ENCODE measurements at regions not wholly inside any gene's neighbourhood (a gene's known extent, or its start where the extent isn't known, plus 50 kb on each side); places are given as distances from the start of the nearest gene placed in this dataset.

DNA sequence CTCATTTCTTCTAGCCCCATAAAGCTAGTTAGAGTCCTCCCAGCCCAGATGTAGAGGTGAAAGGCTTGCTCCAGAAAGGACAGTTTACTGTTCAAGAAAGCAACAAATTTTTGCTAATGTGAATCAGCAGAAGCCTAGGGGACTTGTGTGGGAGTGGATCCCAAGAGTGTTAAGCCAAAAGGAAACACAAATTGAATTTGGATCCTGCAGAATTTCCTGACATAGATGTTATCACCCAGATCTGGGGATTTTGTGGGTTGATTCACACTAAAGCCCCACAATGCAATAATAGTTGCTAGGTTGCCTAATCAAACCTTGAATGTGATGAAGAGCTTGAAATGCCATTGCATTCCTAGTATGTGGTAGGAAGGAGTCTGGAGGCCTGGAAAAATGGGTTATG is 135.2 kb upstream of the HS3ST3A1 start:
- DNase-seq (ENCODE audit: low read depth): peak; percentile 79

DNA sequence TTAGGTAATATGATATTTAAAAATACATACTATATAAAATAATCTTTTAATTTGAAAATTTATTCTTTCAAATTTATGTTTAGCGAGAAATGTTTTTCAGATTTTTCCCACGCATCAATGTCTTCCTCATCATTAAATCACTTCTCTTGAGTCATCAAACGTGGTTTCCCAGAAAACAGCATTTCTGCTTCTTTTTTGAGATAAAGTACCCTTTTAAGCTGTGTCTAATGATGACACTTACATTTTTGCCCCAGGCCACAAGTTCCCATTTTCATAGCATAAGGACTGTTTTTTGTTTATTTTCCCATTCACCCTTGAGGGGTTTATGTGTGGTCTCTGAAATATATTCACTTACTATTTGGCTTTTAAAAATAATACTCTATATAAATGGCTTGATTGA is 139.0 kb upstream of the HS3ST3A1 start:
- DNase-seq (ENCODE audit: low read depth): peak; percentile 45

DNA sequence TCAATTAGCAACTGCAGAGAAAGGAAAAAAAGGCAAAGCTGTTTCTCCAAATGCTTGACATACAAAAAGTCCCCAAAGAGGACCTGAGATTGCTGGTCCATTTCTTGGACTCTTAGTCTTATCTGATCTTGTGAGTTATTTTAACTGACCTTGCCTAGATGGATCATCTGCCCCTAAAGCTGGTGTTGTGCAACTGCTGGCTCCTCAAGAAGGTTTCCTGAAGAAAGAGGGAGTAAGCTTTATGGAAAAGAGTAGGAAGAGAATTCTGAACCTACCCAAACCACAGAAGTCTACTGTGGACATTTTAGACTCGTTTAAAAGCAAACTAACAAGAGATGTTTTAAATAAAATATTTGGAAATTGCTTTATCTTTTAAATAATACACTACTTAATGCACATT is 140.0 kb upstream of the HS3ST3A1 start:
- no peak for DNase-seq (ENCODE audit: low read depth)

DNA sequence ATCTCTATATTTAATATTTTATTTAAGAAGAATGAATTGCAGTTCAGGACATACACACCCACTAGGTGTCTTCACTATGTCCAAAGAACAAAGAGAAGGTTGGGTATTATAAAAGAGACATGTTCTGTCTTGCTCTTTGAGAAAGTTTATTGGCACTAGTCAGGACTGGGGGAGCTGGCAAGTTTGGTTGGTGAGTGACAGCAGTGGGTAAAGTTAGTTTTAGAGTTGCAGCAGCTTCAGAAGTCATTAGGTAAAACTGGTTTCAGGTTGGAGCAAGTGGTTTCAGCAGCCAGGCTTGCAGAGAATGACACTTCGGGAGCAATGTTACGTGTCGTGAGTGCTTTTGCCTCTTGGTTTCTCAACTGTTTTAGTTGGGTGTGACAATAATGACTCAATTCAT is 142.2 kb upstream of the HS3ST3A1 start:
- no peak for DNase-seq (ENCODE audit: low read depth)

DNA sequence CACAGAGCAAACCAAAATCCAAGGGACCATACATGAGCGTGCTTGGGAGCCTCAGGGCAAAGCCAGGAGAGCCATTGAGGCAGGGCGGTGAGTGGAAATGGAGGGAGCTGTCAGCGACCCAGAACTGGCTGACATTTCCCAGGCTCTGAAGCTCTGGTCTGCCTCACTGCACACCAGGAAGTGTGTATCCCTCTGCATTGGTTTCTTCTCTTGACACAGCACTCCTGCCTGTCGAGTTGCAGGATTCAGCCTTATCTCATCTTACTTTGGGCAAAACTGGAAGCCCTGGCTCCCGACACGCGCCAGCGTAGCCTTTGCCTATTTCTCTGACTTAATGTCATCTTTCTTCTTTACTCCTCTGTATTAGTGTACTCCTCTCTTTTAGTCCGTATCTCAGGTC is 144.7 kb upstream of the HS3ST3A1 start:
- no peak for DNase-seq (ENCODE audit: low read depth)

DNA sequence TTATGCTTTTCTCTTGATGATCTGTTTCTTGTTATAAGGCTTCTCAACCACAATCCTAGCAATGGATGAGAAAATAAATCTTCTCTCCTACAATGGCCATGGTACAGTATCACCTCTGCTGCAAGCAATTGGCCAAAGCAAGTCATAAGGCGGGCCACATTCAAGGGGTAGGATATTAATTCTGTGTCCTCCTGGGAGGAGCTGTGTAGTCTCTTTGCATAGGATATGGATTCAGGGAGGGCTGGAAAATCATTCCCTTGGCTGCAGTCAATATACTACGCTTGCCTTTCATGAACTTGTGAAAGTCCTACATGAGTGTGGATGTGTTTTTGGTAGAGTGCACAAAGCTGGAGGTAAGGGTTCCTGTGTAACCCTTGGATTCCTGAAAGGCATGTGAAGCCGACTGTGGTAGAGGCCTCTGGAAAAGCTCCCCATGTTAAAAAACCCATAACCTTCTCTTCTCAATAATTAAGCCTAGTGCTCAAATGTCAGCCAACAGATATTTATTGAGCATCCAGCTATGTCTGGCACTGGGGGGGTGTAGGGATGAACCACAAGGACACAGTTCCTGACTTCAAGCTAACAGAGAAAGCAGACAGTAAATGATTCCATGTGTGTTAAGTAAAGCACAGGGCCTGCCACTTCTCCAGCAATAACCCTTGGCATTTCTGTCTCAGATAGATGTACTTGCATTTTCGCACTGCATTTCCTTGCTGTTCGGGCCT is 147.6 kb upstream of the HS3ST3A1 start:
- no peak for DNase-seq (ENCODE audit: low read depth)

DNA sequence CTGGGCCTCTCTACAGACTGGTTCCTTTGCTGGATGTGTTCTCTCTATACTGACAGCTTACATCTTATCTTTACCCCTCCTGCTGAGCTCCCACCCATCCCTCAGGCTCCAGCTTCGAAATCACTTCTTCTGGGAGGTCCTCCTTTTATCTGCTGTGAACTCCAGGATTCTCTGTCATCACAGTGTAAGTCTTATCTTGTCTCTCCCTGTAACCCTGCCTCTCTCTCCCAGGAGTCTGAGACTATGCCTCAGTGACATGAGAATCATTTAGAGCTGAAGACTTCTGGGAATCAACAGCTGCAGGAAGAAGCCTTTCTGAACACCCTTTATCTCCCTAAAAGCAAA is 148.1 kb upstream of the HS3ST3A1 start:
- no peak for DNase-seq (ENCODE audit: low read depth)

DNA sequence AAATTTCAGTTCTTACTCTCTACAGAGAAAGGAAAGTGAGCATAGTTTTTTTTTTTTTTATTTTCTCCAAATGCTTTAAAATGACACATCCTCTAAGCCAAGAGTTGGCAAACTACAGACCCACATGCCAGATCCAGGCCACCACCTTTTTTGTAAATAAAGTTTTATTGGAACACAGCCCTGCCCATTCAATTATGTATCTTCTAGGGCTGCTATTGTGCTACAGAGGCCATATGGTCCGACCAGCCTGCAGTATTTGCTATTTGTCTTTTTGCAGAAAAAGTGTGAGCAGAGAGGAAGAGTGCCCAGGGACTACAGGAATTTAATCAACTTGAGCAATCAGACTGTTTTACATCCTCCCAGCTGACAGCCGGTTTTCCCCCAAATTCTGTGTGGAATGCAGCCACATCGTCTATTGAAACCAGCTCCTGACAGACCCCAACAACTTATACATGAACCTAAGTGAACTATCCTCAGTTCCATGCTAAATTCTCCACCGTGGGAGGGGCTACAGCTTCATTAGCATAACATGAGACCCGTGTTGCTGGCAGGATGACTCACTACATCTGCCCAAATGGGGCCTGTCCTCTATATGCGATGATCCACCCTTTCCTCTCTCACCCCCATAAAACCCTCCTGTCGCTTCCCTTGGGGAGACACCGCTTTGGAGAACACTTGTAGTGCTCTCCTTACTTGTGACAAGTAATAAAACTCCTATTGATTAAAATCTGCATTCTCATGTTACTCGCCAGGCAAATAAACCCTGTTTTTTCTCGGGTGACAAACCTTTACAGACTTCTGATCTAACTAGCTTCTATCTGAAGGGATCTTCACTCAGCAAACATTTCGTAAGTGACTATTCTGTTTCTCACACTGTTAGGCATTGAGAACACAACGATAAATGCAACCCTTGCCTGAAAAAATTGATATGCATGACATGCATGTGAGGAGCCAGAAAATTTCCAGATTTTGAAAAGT is 149.4 kb upstream of the HS3ST3A1 start:
- DNase-seq (ENCODE audit: low read depth): peak; percentile 64

DNA sequence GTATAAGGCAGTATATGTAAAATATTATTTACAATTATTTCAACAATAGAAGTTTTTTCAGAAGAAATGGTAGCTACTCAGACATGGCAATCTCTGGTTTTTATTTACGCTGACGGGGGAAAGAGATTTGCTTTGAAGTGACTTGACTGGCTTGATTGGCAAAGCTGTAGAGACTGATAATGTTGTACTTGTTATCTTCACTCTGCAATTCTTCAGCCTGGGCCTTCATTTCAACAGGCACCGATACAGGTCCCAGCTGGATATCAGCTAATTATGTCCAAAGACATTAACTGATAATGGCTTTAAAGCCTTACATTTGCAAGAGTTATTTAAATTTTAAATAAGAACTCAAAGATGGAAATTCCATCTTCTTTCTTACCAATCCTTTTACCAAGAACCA is 151.4 kb upstream of the HS3ST3A1 start:
- DNase-seq (ENCODE audit: low read depth): no peak

DNA sequence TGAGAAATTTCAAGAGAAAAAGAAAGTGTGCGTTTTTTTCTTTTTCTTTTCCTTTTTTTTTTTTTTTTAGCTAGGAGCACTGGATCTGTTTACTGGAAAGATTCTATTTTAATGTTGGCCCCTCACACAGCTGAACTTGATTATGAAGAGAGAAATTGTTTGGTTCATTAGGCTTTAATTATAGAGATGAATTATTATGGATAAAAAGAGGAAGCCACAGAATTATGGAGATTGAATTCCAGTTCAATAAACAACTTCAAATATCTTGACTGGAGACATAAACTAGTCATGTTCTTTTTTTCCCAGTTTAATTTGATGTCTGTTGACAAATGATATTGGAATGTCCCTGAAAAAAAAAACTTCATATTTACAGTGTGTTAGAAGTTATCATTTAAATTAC is 152.0 kb upstream of the HS3ST3A1 start:
- DNase-seq (ENCODE audit: low read depth): no peak

DNA sequence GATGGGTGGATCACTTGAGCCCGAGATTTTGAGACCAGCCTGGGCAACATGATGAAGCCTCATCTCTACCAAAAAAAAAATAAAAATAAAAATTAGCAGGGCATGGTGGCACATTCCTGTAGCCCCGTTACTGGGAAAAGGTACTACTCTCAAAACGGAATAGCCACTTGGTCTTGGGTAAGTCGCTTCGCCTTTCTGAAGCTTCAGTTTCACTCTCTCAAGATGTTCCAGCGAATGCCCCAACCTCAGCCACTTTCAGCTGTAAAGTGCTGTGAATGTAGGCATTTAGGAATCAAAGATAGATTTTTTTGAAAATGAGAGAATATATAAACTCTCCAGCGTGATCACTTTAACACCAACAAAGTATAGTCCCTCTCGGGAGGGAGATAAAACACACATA is 154.1 kb upstream of the HS3ST3A1 start:
- no peak for DNase-seq (ENCODE audit: low read depth)

DNA sequence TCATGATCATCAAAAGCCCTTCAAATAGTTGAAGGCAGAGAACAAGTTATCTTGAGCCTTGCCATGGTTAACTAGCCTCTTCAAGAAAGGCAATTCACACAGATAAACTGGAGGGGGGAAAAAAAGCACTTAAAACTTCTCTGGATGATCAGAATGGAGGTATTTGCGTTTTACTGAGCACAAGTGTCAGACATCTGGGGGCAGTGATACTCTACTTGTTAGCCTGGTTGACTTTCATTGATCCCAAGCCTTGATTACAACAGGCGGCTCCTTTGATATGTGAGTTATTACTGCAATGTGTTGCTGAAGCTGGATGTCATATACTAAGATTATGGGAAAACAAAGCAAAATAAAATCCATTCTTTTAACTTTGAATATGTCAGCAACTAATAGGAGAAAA is 155.0 kb upstream of the HS3ST3A1 start:
- no peak for DNase-seq (ENCODE audit: low read depth)

DNA sequence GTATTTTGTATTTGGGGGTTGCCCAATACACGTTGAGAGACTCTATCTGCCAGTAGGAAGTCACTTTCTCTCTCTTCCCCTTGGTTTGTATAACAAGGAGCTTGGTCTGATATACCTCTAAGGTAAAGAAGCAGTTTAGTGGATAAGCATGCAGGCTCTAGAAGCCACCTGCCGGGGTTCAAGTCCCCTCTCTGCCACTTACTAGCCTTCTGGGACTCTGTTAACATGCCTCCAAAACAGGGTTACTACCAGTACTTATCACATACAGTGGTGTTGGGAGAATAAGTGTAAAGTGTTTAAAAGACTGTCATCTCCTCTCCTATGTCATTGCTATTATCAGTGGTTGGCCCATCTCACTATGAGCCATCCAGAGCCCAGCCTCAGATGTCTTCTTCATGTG is 156.1 kb upstream of the HS3ST3A1 start:
- DNase-seq (ENCODE audit: low read depth): no peak

DNA sequence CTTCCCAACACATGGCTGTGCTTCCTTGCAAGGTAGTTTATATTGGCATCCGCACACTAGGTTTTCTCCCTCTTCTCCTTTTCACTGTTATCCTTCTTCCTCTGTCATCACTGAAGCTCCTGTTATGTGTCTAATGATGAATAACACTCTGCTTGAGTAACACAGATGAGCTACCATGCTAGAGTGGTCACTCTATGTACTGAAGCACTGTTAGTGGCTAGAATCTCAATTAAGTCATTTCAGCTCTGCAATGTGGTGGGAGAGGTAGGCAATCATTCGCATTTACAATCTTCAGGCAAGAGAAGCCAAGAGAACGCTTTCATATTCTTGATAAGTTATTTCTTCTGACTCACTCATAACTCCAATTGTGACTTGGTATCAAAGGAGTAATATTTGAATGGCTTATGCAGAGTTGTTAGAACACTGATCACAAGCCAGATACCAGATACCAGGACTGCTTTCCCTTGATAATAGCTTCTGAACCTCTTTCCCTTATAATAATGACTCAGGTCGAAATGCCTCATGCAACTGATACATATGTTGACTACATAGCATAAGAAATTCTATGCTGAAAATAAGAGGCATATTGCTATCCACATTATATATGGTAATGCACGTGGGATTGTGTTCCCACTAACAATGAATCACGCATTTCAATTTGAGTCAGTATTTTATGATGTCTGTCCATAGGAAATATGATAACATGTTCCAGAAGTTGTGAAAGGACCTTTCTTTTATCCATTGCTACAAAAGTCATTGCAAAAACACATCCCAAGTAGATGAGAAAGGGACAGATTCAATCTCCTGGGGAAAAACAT is 158.0 kb upstream of the HS3ST3A1 start:
- no peak for DNase-seq (ENCODE audit: low read depth)

DNA sequence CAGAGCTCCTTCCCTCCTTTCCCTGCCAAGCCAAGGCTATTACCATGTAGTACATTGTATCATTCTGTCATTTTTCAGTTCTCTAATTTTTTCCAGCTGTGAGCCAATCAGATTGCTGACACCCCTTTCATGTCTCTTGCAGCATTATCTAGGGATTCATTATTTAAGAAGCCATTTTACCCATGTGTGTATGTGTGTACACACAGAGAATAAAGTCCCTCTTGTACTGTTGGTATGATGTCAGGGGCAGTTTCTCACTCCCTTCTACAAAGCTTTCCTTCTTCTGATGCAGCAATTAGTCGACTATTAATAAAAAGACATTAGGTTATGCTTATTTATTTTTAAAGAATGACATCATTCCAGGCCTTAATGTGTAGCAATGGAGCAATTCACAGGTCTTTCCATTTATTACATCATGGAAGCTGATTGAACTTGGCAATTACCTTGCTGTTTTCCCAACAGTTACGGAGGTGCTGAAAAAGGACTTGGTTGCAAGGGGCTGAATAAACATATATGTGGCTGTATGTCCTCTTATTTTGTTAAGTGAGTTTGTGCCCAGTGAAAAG is 159.4 kb upstream of the HS3ST3A1 start:
- no peak for DNase-seq (ENCODE audit: low read depth)

DNA sequence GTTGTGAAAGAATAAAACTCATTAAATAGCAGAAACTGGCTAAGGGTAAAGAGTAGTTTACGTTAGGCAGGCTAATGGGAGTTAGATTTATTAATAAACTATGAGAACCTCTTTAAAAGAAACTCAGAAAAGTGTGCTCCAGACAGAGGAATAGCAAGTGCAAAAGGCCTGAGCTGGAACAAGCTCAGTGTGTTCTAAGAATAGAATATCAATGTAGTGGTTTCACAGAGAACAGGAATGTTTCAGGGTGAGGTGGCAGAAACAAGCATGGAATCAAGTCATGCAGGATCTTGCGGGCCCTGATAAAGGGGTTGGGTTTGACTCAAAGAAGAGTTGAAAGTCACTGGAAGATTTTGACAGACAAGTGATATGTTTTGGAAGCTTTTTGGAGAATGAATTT is 164.0 kb upstream of the HS3ST3A1 start:
- DNase-seq (ENCODE audit: low read depth): no peak

DNA sequence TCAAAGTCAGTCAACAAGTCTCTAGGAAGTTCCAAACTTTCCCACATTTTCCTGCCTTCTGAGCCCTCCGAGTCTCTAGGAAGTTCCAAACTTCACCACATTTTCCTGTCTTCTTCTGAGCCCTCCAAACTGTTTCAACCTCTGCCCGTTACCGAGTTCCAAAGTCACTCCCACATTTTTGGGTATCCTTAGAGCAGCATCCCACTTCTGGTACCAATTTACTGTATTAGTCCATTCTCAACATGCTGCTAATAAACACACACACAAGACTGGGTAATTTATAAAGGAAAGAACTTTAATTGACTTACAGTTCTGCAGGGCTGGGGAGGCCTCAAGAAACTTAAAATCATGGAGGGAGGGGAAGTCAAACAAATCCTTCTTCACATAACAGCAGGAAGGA is 169.0 kb upstream of the HS3ST3A1 start:
- DNase-seq (ENCODE audit: low read depth): no peak

DNA sequence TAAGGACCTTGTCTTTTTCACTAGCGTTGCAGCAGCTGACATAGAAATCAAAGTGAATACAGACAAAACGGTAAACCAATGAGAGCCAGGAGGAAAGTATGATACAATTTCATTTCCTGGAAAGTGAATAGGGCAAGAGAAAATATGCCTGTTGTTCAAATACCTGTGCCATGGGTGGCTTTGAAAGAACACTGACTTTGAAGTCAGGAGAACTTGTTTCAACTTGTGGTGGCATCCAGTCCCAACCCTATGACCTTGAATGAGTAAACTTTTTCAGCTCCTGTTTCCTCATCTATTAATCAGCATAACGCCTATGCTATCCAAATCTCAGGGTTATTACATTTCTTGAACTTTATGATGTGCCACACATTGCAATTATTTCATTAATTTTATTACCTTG is 173.7 kb upstream of the HS3ST3A1 start:
- no peak for DNase-seq (ENCODE audit: low read depth)

DNA sequence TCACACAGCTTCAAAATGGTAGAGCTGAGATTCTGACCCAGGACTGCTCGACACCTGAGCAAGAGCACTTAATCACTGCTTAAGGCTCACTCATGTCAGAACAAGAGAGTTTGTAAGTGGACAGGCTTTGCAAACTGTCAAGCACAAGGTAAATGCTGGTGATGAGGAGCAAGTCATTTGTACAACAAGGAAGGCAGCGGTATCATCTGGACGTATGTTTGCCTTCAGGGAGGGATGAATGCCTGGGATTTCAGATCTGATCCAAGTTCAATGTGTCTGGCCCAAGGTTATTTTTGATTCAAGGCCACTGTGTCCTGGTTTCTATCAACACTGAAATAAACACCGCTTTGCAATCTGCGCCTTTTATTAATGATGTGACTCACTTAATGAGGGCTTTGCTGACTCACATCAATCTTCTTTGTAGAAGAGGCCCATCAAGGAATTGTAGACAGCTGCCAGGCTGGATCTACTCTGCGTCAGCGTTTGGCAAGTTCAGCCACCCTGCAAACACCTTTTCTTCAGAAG is 174.4 kb upstream of the HS3ST3A1 start:
- DNase-seq (ENCODE audit: low read depth): peak; percentile 70

DNA sequence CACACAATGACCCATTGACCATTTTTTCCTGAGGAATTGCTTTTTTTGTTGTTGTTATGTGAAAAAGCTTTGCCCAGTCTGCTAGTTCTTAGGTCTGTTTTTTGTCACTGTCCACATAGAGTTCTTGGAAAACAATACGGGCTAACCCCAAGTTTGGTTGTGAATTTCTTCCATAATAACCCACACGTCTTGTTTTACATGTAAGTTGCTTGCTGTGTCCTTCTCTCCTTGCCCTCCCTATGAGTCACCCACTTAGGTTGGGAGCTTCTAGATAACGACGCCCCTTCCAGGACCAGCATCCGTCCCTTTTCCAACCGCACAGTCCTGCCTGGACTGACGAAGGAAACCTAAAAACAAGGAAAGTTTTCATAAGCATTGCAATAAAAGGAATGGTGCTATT is 175.3 kb upstream of the HS3ST3A1 start:
- DNase-seq (ENCODE audit: low read depth): peak; percentile 69

DNA sequence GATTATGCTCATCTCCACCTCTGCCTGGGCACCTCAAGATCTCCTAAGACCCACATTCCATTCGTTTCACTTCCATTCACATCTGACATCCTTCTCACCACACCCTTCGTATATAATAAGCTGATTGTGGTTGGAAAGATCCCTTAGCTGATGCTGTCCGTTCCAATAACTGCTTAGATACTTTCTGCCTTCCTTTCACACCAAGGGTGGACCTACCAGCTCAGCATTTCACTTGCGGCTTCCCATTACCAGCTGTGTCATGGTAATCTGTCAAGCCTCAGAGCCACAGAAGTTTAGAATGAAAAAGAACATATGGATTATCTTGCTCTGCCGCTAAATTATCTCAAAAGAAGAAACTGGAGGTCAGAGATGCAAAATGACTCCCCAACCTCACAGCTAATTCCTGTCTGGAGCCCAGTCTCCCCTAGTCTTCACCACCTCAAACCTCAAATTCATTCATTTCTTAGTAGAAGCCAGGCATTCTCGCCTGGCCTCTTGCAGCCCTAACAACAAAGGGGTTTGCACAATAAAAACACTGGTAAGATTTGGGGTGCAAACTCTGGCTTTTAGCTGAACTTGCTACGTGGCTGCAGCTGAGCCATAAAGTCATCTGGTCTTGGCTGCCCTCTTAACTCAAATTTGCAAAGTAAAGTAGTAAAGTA is 182.8 kb upstream of the HS3ST3A1 start:
- no peak for DNase-seq (ENCODE audit: low read depth)
